ENCODE measurements at regions not wholly inside any gene's neighbourhood (a gene's known extent, or its start where the extent isn't known, plus 50 kb on each side); places are given as distances from the start of the nearest gene placed in this dataset.

GRCh38 chr9:124116683-124117363 lies 105.3 kb downstream of the LHX2 start:
- Histone ChIP-seq H3K9me3 (peaks cover 0 to 15% (median 12%) of the 10 kb centered on the region in 8 donors), H3K4me3 (no peak overlapping the region), H3K4me1 (no peaks in the 10 kb centered on the region), H3K27ac (no peak overlapping the region), H3K36me3 (no peaks in the 10 kb centered on the region), H3K27me3 (replicated peaks in 1 of 7) (peaks cover 0 to 27% (median 3%) of the 10 kb centered on the region in 7 donors)
- intact Hi-C loops (cut with DNase I; ENCODE audit: low total_unique reads) = no loop called here
- whole genome bisulfite sequencing, 5 donors = 85 to 93% (median 91%) methylated on average over 9 of the region's 9 CpGs
- TF ChIP-seq, protein P1, sequence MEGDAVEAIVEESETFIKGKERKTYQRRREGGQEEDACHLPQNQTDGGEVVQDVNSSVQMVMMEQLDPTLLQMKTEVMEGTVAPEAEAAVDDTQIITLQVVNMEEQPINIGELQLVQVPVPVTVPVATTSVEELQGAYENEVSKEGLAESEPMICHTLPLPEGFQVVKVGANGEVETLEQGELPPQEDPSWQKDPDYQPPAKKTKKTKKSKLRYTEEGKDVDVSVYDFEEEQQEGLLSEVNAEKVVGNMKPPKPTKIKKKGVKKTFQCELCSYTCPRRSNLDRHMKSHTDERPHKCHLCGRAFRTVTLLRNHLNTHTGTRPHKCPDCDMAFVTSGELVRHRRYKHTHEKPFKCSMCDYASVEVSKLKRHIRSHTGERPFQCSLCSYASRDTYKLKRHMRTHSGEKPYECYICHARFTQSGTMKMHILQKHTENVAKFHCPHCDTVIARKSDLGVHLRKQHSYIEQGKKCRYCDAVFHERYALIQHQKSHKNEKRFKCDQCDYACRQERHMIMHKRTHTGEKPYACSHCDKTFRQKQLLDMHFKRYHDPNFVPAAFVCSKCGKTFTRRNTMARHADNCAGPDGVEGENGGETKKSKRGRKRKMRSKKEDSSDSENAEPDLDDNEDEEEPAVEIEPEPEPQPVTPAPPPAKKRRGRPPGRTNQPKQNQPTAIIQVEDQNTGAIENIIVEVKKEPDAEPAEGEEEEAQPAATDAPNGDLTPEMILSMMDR (IDR thresholded peaks at IDR 0.05 in 8 of 11, conservative IDR thresholded peaks at IDR 0.05 in 3 of 11) = no peak
- TF ChIP-seq POLR2AphosphoS5 (IDR thresholded peaks at IDR 0.05) = no peak
- TF ChIP-seq POLR2A (IDR thresholded peaks at IDR 0.05) = no peak
- DNase-seq = no peak

- Histone ChIP-seq H3K36me3 (no peaks in the 10 kb centered on the region), H3K9me3 (peaks cover 0 to 22% (median 16%) of the 10 kb centered on the region in 8 donors), H3K27ac (no peak overlapping the region), H3K4me1 (no peaks in the 10 kb centered on the region), H3K4me3 (no peak overlapping the region), H3K27me3 (replicated peaks in 1 of 7) (peaks cover 0 to 13% (median 0%) of the 10 kb centered on the region in 7 donors)
- 59 to 76% (median 68%) methylated on average over 5 to 6 of the region's 6 CpGs for WGBS, 5 donors
- TF ChIP-seq POLR2A (IDR thresholded peaks at IDR 0.05) (no peak), POLR2AphosphoS5 (IDR thresholded peaks at IDR 0.05) (no peak)
- TF ChIP-seq, protein P1 (IDR thresholded peaks at IDR 0.05 in 8 of 11, conservative IDR thresholded peaks at IDR 0.05 in 3 of 11) = no peak
- intact Hi-C loops (cut with DNase I; ENCODE audit: low total_unique reads) = no loop called here
- DNase-seq = no peak
Observed at GRCh38 chr9:124118894-124119293, 107.3 kb downstream of the LHX2 start.

DNA sequence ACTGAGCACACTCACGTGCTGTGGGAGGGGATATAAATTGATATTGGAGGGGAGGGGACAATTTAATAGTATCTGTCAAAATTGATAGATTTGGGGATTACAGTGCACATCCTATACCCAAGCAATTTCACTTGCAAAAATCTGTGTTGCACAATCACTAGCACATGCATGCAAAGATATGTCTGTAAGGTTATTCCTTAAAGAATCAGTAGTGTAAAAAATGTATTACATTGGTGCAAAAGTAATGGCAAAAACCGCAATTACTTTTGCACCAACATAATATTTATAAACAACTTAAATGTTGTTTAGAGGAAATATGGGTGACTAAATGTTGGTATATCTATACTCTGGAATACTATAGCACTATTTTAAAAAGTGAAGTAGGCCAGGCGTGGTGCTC lies 108.7 kb downstream of the LHX2 start:
- intact Hi-C loops (cut with DNase I; ENCODE audit: low total_unique reads) = no loop called here
- 74 to 85% (median 77%) methylated on average over 3 of the region's 3 CpGs for WGBS, 5 donors
- DNase-seq = no peak
- no peak overlapping the region for H3K27ac ChIP-seq
- peaks cover 0 to 22% (median 16%) of the 10 kb centered on the region in 8 donors for H3K9me3 ChIP-seq
- no peak overlapping the region for H3K4me3 ChIP-seq
- TF ChIP-seq POLR2AphosphoS5 (IDR thresholded peaks at IDR 0.05) = no peak
- TF ChIP-seq, protein P1 (IDR thresholded peaks at IDR 0.05 in 8 of 11, conservative IDR thresholded peaks at IDR 0.05 in 3 of 11) = no peak
- no peak for TF ChIP-seq POLR2A (IDR thresholded peaks at IDR 0.05)
- H3K4me1 ChIP-seq = no peaks in the 10 kb centered on the region
- no peaks in the 10 kb centered on the region for H3K36me3 ChIP-seq
- H3K27me3 ChIP-seq (replicated peaks in 1 of 7) = peaks cover 0 to 8% (median 0%) of the 10 kb centered on the region in 7 donors

DNA sequence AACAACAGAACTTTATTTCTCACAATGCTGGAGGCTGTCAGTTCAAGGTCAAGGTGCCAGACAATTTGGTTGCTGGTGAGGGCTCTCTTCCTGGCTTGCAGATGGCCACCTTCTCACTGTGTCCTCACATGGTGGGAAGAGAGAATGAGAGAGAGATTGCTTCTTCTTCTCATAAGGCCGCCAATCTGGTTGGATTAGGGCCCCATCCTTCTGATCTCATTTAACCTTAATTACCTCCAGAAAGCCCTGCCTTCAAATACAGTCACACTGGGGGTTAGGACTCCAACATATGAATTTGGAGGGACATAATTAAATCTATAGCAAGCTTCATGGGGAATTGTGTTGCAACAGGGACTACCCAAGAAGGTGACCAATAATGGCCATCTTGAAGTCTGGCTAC lies 110.2 kb downstream of the LHX2 start:
- peaks cover 0 to 2% (median under 1%) of the 10 kb centered on the region in 6 donors for H3K4me1 ChIP-seq
- H3K4me3 ChIP-seq = no peak overlapping the region
- H3K9me3 ChIP-seq = peaks cover 0 to 20% (median 13%) of the 10 kb centered on the region in 8 donors
- intact Hi-C loops (cut with DNase I; ENCODE audit: low total_unique reads) = no loop called here
- H3K27ac ChIP-seq = no peak overlapping the region
- 0 to 100% (median 90%) methylated on average over 1 of the region's 1 CpG for WGBS, 5 donors
- no peaks in the 10 kb centered on the region for H3K36me3 ChIP-seq
- peaks cover 0 to 8% (median 0%) of the 10 kb centered on the region in 7 donors for H3K27me3 ChIP-seq (replicated peaks in 1 of 7)
- DNase-seq = no peak
- TF ChIP-seq POLR2AphosphoS5 (IDR thresholded peaks at IDR 0.05) = no peak
- TF ChIP-seq, protein P1 (IDR thresholded peaks at IDR 0.05 in 8 of 11, conservative IDR thresholded peaks at IDR 0.05 in 3 of 11) = no peak
- no peak for TF ChIP-seq POLR2A (IDR thresholded peaks at IDR 0.05)

Measured in spleen (tissue), 11 donors.